ENCODE measurements at regions not wholly inside any gene's neighbourhood (a gene's known extent, or its start where the extent isn't known, plus 50 kb on each side); places are given as distances from the start of the nearest gene placed in this dataset.

GRCh38 chr11:119532551-119532950 lies 109.6 kb upstream of the THY1 start:
- TF ChIP-seq ZNF565 (CRISPR knock-in tag; conservative IDR thresholded peaks at IDR 0.05; ENCODE audit: low read depth): no peak
- TF ChIP-seq OSR1 (CRISPR knock-in tag; IDR thresholded peaks at IDR 0.05): no peak
- no peak for TF ChIP-seq PATZ1 (CRISPR knock-in tag; IDR thresholded peaks at IDR 0.05; ENCODE audit: borderline replicate concordance)
- TF ChIP-seq ZFP3 (CRISPR knock-in tag; IDR thresholded peaks at IDR 0.05): no peak
- TF ChIP-seq ZNF70 (CRISPR knock-in tag; IDR thresholded peaks at IDR 0.05): no peak
- no peak for TF ChIP-seq CREB5 (CRISPR knock-in tag; IDR thresholded peaks at IDR 0.05; ENCODE audit: low read depth)
- TF ChIP-seq BACH2 (CRISPR knock-in tag; IDR thresholded peaks at IDR 0.05; ENCODE audit: borderline replicate concordance): no peak
- TF ChIP-seq ISL1 (CRISPR knock-in tag; IDR thresholded peaks at IDR 0.05): no peak
- no peak for TF ChIP-seq PPARA (CRISPR knock-in tag; IDR thresholded peaks at IDR 0.05; ENCODE audit: borderline replicate concordance)
- TF ChIP-seq, protein P1, sequence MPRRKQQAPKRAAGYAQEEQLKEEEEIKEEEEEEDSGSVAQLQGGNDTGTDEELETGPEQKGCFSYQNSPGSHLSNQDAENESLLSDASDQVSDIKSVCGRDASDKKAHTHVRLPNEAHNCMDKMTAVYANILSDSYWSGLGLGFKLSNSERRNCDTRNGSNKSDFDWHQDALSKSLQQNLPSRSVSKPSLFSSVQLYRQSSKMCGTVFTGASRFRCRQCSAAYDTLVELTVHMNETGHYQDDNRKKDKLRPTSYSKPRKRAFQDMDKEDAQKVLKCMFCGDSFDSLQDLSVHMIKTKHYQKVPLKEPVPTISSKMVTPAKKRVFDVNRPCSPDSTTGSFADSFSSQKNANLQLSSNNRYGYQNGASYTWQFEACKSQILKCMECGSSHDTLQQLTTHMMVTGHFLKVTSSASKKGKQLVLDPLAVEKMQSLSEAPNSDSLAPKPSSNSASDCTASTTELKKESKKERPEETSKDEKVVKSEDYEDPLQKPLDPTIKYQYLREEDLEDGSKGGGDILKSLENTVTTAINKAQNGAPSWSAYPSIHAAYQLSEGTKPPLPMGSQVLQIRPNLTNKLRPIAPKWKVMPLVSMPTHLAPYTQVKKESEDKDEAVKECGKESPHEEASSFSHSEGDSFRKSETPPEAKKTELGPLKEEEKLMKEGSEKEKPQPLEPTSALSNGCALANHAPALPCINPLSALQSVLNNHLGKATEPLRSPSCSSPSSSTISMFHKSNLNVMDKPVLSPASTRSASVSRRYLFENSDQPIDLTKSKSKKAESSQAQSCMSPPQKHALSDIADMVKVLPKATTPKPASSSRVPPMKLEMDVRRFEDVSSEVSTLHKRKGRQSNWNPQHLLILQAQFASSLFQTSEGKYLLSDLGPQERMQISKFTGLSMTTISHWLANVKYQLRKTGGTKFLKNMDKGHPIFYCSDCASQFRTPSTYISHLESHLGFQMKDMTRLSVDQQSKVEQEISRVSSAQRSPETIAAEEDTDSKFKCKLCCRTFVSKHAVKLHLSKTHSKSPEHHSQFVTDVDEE (CRISPR knock-in tag; IDR thresholded peaks at IDR 0.05): no peak
- no peak for TF ChIP-seq ZFP30 (CRISPR knock-in tag; IDR thresholded peaks at IDR 0.05)
